GM06990 (cell line): ENCODE measurements at regions not wholly inside any gene's neighbourhood (a gene's known extent, or its start where the extent isn't known, plus 50 kb on each side); places are given as distances from the start of the nearest gene placed in this dataset.

Experiments
- DNase-seq: peaks from one replicate; pipeline ENCODE4 v3.0.0-alpha.2; 2011; ENCODE audit not compliant: insufficient read length; ENCODE audit errors: extremely low read depth
- H3K27me3 ChIP-seq: replicated peaks from 2 replicates; pipeline ENCODE4 v1.6.0; 2011; ENCODE audit warnings: low read length; ENCODE audit not compliant: control insufficient read depth, insufficient read depth
- H3K36me3 ChIP-seq: 2 replicates; pipeline ENCODE4 v1.5.1; 2011; ENCODE audit warnings: low read length; ENCODE audit not compliant: control insufficient read depth, insufficient read depth
- H3K4me3 ChIP-seq: replicated peaks from 2 replicates; pipeline ENCODE4 v1.5.1; 2011; ENCODE audit warnings: low read depth, mild to moderate bottlenecking, control low read depth, low read length
- TF ChIP-seq, protein P1 (sequence below): IDR thresholded peaks from 2 replicates; pipeline ENCODE4 v1.5.1; 2011; ENCODE audit warnings: low read length, control low read depth, mild to moderate bottlenecking, inconsistent platforms; ENCODE audit not compliant: insufficient read depth, poor library complexity, severe bottlenecking

- TF ChIP-seq, protein P1, sequence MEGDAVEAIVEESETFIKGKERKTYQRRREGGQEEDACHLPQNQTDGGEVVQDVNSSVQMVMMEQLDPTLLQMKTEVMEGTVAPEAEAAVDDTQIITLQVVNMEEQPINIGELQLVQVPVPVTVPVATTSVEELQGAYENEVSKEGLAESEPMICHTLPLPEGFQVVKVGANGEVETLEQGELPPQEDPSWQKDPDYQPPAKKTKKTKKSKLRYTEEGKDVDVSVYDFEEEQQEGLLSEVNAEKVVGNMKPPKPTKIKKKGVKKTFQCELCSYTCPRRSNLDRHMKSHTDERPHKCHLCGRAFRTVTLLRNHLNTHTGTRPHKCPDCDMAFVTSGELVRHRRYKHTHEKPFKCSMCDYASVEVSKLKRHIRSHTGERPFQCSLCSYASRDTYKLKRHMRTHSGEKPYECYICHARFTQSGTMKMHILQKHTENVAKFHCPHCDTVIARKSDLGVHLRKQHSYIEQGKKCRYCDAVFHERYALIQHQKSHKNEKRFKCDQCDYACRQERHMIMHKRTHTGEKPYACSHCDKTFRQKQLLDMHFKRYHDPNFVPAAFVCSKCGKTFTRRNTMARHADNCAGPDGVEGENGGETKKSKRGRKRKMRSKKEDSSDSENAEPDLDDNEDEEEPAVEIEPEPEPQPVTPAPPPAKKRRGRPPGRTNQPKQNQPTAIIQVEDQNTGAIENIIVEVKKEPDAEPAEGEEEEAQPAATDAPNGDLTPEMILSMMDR: no peak
- no peaks in the 10 kb centered on the region; the same call in none of the 2 replicates for H3K27me3 ChIP-seq
- H3K4me3 ChIP-seq: no peak overlapping the region
- H3K36me3 ChIP-seq: no peaks in the 10 kb centered on the region
- no peak for DNase-seq
Observed at GRCh38 chr2:172328103-172328841, 99.1 kb upstream of the ITGA6 start.

DNA sequence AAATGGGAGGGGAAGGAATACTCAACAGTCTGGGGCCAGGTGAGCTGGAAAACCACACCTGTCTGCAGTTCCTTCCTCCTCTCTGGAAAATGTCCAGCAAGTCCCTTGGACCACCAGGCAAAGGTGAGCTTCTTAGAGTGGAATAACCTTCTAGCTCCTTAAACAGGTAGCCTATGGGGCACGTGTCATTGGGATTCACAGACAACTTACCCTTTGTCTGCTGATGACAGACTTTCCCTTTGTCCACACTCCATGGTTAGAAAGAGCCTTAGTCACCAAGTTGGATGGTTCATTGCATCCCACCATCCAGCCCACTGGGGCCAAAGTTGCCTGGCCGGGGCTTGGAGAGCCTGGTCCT lies 98.0 kb upstream of the ITGA6 start:
- H3K4me3 ChIP-seq: no peak overlapping the region
- TF ChIP-seq, protein P1: no peak
- H3K36me3 ChIP-seq: no peaks in the 10 kb centered on the region
- H3K27me3 ChIP-seq: no peaks in the 10 kb centered on the region; the same call in none of the 2 replicates
- no peak for DNase-seq

DNA sequence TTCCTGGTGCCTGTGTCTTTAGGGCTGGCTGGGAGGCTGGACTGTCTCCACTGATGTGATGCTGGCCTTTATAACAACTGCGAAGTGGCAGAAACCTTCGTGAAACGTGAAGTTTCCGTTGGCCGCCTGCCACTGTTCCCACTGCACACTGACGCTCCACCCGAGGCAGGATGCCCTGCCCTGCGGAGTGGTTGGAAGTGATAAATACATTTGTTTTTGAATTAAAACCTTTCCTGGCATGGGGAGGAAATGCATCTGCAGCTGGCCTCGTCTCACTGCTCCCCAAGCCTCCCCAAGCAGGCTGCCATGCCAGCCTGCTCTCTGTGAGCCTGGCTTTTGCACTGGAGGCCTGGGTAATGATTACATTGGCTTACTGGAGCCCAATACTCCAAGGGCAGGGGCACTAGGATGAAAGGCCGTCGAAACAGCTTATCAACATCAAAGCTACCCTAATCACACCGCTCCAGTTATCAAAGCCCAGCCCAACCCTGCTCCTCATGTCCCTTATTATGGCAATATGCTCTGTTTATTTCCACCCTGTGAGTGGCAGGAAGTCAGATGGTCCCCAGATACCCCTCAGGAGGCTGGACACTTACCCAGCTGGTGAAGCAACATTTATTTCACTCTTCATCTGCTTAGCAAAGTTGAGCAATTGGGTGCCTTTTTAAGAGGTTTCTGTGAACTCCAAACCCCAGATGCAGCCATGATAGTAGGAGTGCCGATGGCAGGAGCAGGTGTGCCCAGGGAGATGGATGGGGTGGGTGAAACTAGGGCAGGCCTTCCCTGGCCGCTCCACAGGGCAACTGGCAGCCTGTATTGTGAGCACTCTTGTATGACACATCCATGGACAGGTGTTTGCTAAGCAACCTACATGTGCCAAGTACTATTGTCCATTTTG lies 97.4 kb upstream of the ITGA6 start:
- no peak for DNase-seq
- Histone ChIP-seq H3K27me3 (no peaks in the 10 kb centered on the region; the same call in none of the 2 replicates), H3K4me3 (no peak overlapping the region), H3K36me3 (no peaks in the 10 kb centered on the region)
- TF ChIP-seq, protein P1: no peak

- Histone ChIP-seq H3K36me3 (no peaks in the 10 kb centered on the region), H3K27me3 (no peaks in the 10 kb centered on the region; the same call in none of the 2 replicates), H3K4me3 (no peak overlapping the region)
- TF ChIP-seq, protein P1: no peak
- DNase-seq: no peak
Observed at GRCh38 chr2:172332507-172332906, 94.9 kb upstream of the ITGA6 start.

GRCh38 chr2:172333235-172333977 lies 94.0 kb upstream of the ITGA6 start:
- H3K36me3 ChIP-seq: no peaks in the 10 kb centered on the region
- TF ChIP-seq, protein P1: no peak
- DNase-seq: no peak
- no peaks in the 10 kb centered on the region; the same call in none of the 2 replicates for H3K27me3 ChIP-seq
- H3K4me3 ChIP-seq: no peak overlapping the region
